OCI-LY7 (cell line): ENCODE measurements at regions not wholly inside any gene's neighbourhood (a gene's known extent, or its start where the extent isn't known, plus 50 kb on each side); places are given as distances from the start of the nearest gene placed in this dataset.

Experiments
- CTCF ChIP-seq: fragments of 200-600 bp; sonication (generic); conservative IDR thresholded peaks from 2 replicates; pipeline ENCODE4 v1.5.1; 2014; ENCODE audit warnings: mild to moderate bottlenecking, antibody characterized with exemption, low read length, moderate library complexity, mixed read lengths
- EZH2phosphoT487 ChIP-seq: fragments of 200-600 bp; sonication (generic); IDR thresholded peaks from 2 replicates; pipeline ENCODE4 v1.6.1; 2018; ENCODE audit warnings: low read depth, borderline replicate concordance, mild to moderate bottlenecking, mixed run types, antibody characterized with exemption, low read length, moderate library complexity, mixed read lengths

- TF ChIP-seq EZH2phosphoT487 (no peak), CTCF (no peak)
Observed at GRCh38 chr4:136743238-136743637, 789.1 kb downstream of the PCDH18 start.
